ENCODE measurements at regions not wholly inside any gene's neighbourhood (a gene's known extent, or its start where the extent isn't known, plus 50 kb on each side); places are given as distances from the start of the nearest gene placed in this dataset.

GRCh38 chr13:47112903-47113299 is 216.0 kb upstream of the HTR2A start:
- TF ChIP-seq POLR2A (IDR thresholded peaks at IDR 0.05) = no peak
- TF ChIP-seq CTCF (IDR thresholded peaks at IDR 0.05) = no peak
